ENCODE measurements at regions not wholly inside any gene's neighbourhood (a gene's known extent, or its start where the extent isn't known, plus 50 kb on each side); places are given as distances from the start of the nearest gene placed in this dataset.

DNA sequence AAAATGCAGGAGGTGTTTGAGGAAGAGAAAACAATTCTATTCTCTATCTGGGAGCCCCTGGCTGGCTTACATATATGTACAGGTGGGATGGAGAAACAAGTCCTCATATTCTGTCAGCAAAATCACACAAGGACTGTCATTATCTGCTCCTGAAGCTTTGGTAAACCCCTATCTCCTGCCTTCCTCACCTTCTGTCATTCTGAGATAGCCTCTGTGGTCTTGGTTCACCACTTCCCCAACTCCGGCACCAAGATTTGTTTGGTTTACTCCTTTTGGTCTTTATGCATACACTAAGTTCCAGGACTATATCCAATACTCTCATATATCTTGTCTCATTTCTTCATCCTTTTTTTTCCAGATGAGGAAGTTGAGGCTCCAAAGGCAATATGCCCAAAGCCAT lies 551.1 kb downstream of the PLPP3 start:
- H3K36me3 ChIP-seq: no peaks in the 10 kb centered on the region
- no peaks in the 10 kb centered on the region for H3K4me1 ChIP-seq
- H3K4me3 ChIP-seq: no peak overlapping the region
- no peak for DNase-seq
- H3K27ac ChIP-seq: no peak overlapping the region
- TF ChIP-seq POLR2A (IDR thresholded peaks at IDR 0.05): no peak
- TF ChIP-seq CTCF (IDR thresholded peaks at IDR 0.05): no peak
- no peaks in the 10 kb centered on the region for H3K9me3 ChIP-seq
- 44 to 77% methylated on average over 1 of the region's 1 CpG for WGBS, 2 donors
- H3K27me3 ChIP-seq: no peaks in the 10 kb centered on the region
- intact Hi-C loops (cut with DNase I): no loop called here

- H3K9me3 ChIP-seq: no peaks in the 10 kb centered on the region
- H3K4me3 ChIP-seq: no peak overlapping the region
- no peaks in the 10 kb centered on the region for H3K4me1 ChIP-seq
- no peak for DNase-seq
- TF ChIP-seq CTCF (IDR thresholded peaks at IDR 0.05): no peak
- no peak for TF ChIP-seq POLR2A (IDR thresholded peaks at IDR 0.05)
- H3K27ac ChIP-seq: no peak overlapping the region
- WGBS, 2 donors: 35 to 51% methylated on average over 3 of the region's 3 CpGs
- no peaks in the 10 kb centered on the region for H3K36me3 ChIP-seq
- intact Hi-C loops (cut with DNase I): no loop called here
- H3K27me3 ChIP-seq: no peaks in the 10 kb centered on the region
Measured at GRCh38 chr1:56025942-56026341, 553.4 kb downstream of the PLPP3 start.

- H3K4me3 ChIP-seq: no peak overlapping the region
- H3K27me3 ChIP-seq: no peaks in the 10 kb centered on the region
- no peaks in the 10 kb centered on the region for H3K4me1 ChIP-seq
- H3K27ac ChIP-seq: no peak overlapping the region
- H3K36me3 ChIP-seq: no peaks in the 10 kb centered on the region
- TF ChIP-seq POLR2A (IDR thresholded peaks at IDR 0.05): no peak
- no peak for TF ChIP-seq CTCF (IDR thresholded peaks at IDR 0.05)
- 76 to 91% methylated on average over 4 to 5 of the region's 5 CpGs for WGBS, 2 donors
- DNase-seq: no peak
- H3K9me3 ChIP-seq: no peaks in the 10 kb centered on the region
- intact Hi-C loops (cut with DNase I): no loop called here
Measured at GRCh38 chr1:56024155-56024554, 555.2 kb downstream of the PLPP3 start.

- WGBS, 2 donors: 70 to 90% methylated on average over 2 of the region's 2 CpGs
Measured at GRCh38 chr1:56019922-56020321, 559.4 kb downstream of the PLPP3 start.

GRCh38 chr1:56019472-56019871 lies 559.9 kb downstream of the PLPP3 start:
- Histone ChIP-seq H3K4me3 (no peak overlapping the region), H3K27ac (no peak overlapping the region), H3K4me1 (no peaks in the 10 kb centered on the region), H3K9me3 (no peaks in the 10 kb centered on the region), H3K36me3 (no peaks in the 10 kb centered on the region), H3K27me3 (no peaks in the 10 kb centered on the region)
- no peak for DNase-seq
- intact Hi-C loops (cut with DNase I): no loop called here
- no peak for TF ChIP-seq CTCF (IDR thresholded peaks at IDR 0.05)
- TF ChIP-seq POLR2A (IDR thresholded peaks at IDR 0.05): no peak

More at GRCh38 chr1:56019922-56020321, 559.4 kb downstream of the PLPP3 start:
- H3K4me3 ChIP-seq: no peak overlapping the region
- no peaks in the 10 kb centered on the region for H3K9me3 ChIP-seq
- no peaks in the 10 kb centered on the region for H3K4me1 ChIP-seq
- no peaks in the 10 kb centered on the region for H3K36me3 ChIP-seq
- TF ChIP-seq CTCF (IDR thresholded peaks at IDR 0.05): no peak
- no peak for TF ChIP-seq POLR2A (IDR thresholded peaks at IDR 0.05)
- H3K27me3 ChIP-seq: no peaks in the 10 kb centered on the region
- intact Hi-C loops (cut with DNase I): no loop called here
- no peak for DNase-seq
- H3K27ac ChIP-seq: no peak overlapping the region
